ENCODE measurements at regions not wholly inside any gene's neighbourhood (a gene's known extent, or its start where the extent isn't known, plus 50 kb on each side); places are given as distances from the start of the nearest gene placed in this dataset.

DNA sequence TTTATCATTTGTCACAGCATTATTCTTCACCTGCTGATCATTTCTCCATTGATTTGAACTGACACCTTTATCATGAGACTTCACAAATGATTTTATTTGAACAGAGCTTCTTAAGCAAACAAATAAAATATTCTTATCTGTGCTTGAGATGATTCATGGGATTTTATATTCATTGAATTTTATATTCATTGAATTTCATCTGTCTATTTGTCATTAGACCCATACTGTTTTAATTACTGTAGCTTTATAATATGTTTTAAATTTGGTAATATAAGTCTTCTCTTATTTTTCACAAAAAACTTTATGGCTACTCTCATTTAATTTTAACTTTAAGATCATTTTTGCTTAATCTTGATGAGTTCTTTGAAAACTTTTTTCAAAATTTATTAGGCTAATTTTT lies 777.4 kb upstream of the TBX3 start:
- H3K27me3 ChIP-seq: no peaks in the 10 kb centered on the region
- H2AFZ ChIP-seq: no peak overlapping the region
- no peaks in the 10 kb centered on the region for H3K36me3 ChIP-seq (replicated peaks; ENCODE audit: insufficient read depth, low read depth)
- H3K4me3 ChIP-seq: no peak overlapping the region
- no peak overlapping the region for H3K27ac ChIP-seq
- TF ChIP-seq EZH2phosphoT487 (IDR thresholded peaks at IDR 0.05; ENCODE audit: low read depth, severe bottlenecking, unreplicated experiment) (no peak), EZH2 (IDR thresholded peaks at IDR 0.05; ENCODE audit: borderline replicate concordance) (no peak)
- TF ChIP-seq, protein P1, sequence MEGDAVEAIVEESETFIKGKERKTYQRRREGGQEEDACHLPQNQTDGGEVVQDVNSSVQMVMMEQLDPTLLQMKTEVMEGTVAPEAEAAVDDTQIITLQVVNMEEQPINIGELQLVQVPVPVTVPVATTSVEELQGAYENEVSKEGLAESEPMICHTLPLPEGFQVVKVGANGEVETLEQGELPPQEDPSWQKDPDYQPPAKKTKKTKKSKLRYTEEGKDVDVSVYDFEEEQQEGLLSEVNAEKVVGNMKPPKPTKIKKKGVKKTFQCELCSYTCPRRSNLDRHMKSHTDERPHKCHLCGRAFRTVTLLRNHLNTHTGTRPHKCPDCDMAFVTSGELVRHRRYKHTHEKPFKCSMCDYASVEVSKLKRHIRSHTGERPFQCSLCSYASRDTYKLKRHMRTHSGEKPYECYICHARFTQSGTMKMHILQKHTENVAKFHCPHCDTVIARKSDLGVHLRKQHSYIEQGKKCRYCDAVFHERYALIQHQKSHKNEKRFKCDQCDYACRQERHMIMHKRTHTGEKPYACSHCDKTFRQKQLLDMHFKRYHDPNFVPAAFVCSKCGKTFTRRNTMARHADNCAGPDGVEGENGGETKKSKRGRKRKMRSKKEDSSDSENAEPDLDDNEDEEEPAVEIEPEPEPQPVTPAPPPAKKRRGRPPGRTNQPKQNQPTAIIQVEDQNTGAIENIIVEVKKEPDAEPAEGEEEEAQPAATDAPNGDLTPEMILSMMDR (IDR thresholded peaks at IDR 0.05; ENCODE audit: poor library complexity): no peak
- DNase-seq (ENCODE audit: low spot score): no peak
- H3K9me2 ChIP-seq (replicated peaks; ENCODE audit: insufficient read depth): no peaks in the 10 kb centered on the region
- H3K4me2 ChIP-seq: no peak overlapping the region
- H4K20me1 ChIP-seq (ENCODE audit: insufficient read depth, poor library complexity, severe bottlenecking): no peaks in the 10 kb centered on the region
- no peaks in the 10 kb centered on the region for H3K9me3 ChIP-seq (ENCODE audit: low read depth)
- peaks cover 3% of the 10 kb centered on the region for H3K4me1 ChIP-seq (ENCODE audit: insufficient read depth)
- no peaks in the 10 kb centered on the region for H3K79me2 ChIP-seq

DNA sequence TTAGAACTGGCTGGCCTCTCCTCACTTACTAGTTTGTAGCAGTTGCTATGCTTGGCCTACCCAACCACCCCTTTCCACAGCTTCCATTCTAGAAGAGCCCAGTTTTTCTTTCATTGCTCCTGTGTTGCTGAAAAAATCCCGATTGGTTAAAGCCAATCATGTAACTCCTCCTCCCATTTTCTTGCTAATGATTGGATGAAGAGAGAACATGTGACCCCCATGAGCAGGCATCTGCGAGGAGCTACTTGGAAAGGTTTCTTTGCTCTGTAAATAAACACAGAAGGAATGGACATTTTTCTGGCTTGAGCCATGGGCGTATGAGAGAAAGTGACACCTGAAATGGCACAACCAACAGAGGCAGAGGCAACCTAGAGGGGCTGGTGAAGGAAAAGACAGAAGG lies 773.8 kb upstream of the TBX3 start:
- Histone ChIP-seq H3K4me1 (ENCODE audit: insufficient read depth) (peaks cover 24% of the 10 kb centered on the region), H3K36me3 (replicated peaks; ENCODE audit: insufficient read depth, low read depth) (no peaks in the 10 kb centered on the region), H3K4me3 (no peak overlapping the region), H3K9me2 (replicated peaks; ENCODE audit: insufficient read depth) (no peaks in the 10 kb centered on the region), H3K27me3 (no peaks in the 10 kb centered on the region), H3K79me2 (no peaks in the 10 kb centered on the region), H2AFZ (no peak overlapping the region), H3K4me2 (no peak overlapping the region), H3K27ac (no peak overlapping the region), H3K9me3 (ENCODE audit: low read depth) (no peaks in the 10 kb centered on the region), H4K20me1 (ENCODE audit: insufficient read depth, poor library complexity, severe bottlenecking) (no peaks in the 10 kb centered on the region)
- no peak for TF ChIP-seq EZH2phosphoT487 (IDR thresholded peaks at IDR 0.05; ENCODE audit: low read depth, severe bottlenecking, unreplicated experiment)
- TF ChIP-seq, protein P1 (IDR thresholded peaks at IDR 0.05; ENCODE audit: poor library complexity): no peak
- no peak for TF ChIP-seq EZH2 (IDR thresholded peaks at IDR 0.05; ENCODE audit: borderline replicate concordance)
- 93% methylated on average over 3 of the region's 3 CpGs for WGBS (ENCODE audit: low lambda C conversion rate, missing lambda C conversion rate)
- DNase-seq (ENCODE audit: low spot score): no peak

DNA sequence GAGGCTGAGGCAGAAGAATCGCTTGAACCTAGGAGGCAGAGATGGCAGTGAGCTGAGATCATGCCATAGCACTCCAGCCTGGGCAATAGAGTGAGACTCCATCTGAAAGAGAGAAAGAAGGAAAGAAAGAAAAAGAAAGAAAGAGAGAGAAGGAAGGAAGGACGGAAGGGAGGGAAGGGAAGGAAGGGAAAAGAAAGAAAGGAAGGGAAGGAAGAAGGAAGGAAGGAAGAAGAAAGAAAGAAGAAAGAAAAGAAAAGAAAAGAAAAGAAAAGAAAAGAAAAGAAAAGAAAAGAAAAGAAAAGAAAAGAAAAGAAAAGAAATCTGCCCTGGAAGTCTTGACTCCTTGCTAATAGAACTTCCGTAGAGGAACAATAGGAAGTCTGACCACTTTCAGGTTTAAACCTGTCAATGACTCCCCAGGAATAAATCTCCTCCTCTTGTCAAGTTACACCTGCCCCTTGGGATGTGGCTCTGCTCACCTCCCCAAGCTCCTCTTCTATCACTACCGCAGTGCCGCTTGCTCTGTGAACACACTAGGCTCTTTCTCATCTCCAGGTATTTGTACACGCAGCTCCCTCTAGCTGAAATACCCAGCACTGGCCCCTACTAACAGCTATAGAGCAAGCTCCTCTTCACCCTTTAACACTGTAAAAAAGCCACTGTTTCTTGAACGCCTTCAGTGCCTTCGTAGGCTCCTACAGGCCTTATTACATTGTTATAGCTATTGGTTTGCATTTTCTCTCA lies 773.1 kb upstream of the TBX3 start:
- no peak overlapping the region for H3K4me2 ChIP-seq

More for the DNA sequence above, 773.1 kb upstream of the TBX3 start:
- peak; percentile 55 for DNase-seq (ENCODE audit: low spot score)
- Histone ChIP-seq H3K27me3 (no peaks in the 10 kb centered on the region), H3K79me2 (no peaks in the 10 kb centered on the region), H3K9me2 (replicated peaks; ENCODE audit: insufficient read depth) (no peaks in the 10 kb centered on the region), H3K4me3 (no peak overlapping the region), H3K9me3 (ENCODE audit: low read depth) (no peaks in the 10 kb centered on the region), H3K27ac (no peak overlapping the region), H3K4me1 (ENCODE audit: insufficient read depth) (peaks cover 31% of the 10 kb centered on the region), H2AFZ (no peak overlapping the region), H3K36me3 (replicated peaks; ENCODE audit: insufficient read depth, low read depth) (no peaks in the 10 kb centered on the region), H4K20me1 (ENCODE audit: insufficient read depth, poor library complexity, severe bottlenecking) (no peaks in the 10 kb centered on the region)
- TF ChIP-seq EZH2phosphoT487 (IDR thresholded peaks at IDR 0.05; ENCODE audit: low read depth, severe bottlenecking, unreplicated experiment): no peak
- TF ChIP-seq, protein P1 (IDR thresholded peaks at IDR 0.05; ENCODE audit: poor library complexity): peak; percentile 22
- WGBS (ENCODE audit: low lambda C conversion rate, missing lambda C conversion rate): 84% methylated on average over 7 of the region's 8 CpGs

Data from hepatocyte (in vitro differentiated cells).